HCT116 (cell line): ENCODE measurements at regions not wholly inside any gene's neighbourhood (a gene's known extent, or its start where the extent isn't known, plus 50 kb on each side); places are given as distances from the start of the nearest gene placed in this dataset.

Source experiments
- ATAC-seq: fragments of 200-7000 bp; cut with Tn5 transposase; 2 replicates; pipeline ENCODE4 v1.9.1; 2020; ENCODE audit warnings: mild to moderate bottlenecking, moderate library complexity
- BruUV-seq: library from RNA; stranded (reverse); fragments of 400-500 nt; replicated peaks from 2 replicates; lab custom pipeline; 2021; lab: Mats Ljungman, UMichigan
- CTCF ChIA-PET: fragments of 300-600 bp; sonication (Branson Sonifier 250); formaldehyde crosslinking; loops from one replicate; lab custom pipeline; 2021; ENCODE audit warnings: antibody characterized with exemption; lab: Charles Lee
- POLR2A ChIA-PET: fragments of 300-600, 350-600 bp; sonication (Branson Sonifier 250); formaldehyde crosslinking; loops from one replicate; lab custom pipeline; 2021; ENCODE audit warnings: antibody characterized with exemption; lab: Charles Lee
- RAD21 ChIA-PET, 2 experiments: fragments of 300-600 bp; sonication (Branson Sonifier 250); formaldehyde crosslinking; loops; one replicate each; lab custom pipeline; 2023; ENCODE audit warnings: low total read pairs in 2 of 2; ENCODE audit not compliant: uncharacterized antibody in 2 of 2, unreplicated experiment in 2 of 2, low non-redundant PET in 1 of 2; lab: Charles Lee
- DNase-seq: peaks from one replicate; pipeline ENCODE4 v3.0.0-alpha.2; 2010; ENCODE audit warnings: low read depth, low spot score
- H2AFZ ChIP-seq: fragments of 200-600 bp; shearing (Covaris generic), sonication (generic); 2 replicates; pipeline ENCODE4 v1.6.1; 2017; ENCODE audit warnings: low read depth, mixed run types, mixed read lengths, antibody characterized with exemption, low read length; ENCODE audit not compliant: poor library complexity, severe bottlenecking
- H3K27ac ChIP-seq: 2 replicates; pipeline ENCODE4 v1.5.1; 2012; ENCODE audit warnings: low read depth, low read length
- H3K27me3 ChIP-seq: fragments of 200-600 bp; sonication (generic); 2 replicates; pipeline ENCODE4 v1.6.1; 2016; ENCODE audit warnings: mixed run types, low read length, mixed read lengths; ENCODE audit not compliant: insufficient read depth
- H3K36me3 ChIP-seq, 2 experiments: fragments of 200-500 bp in 1 of 2; fragments of 200-600 bp in 1 of 2; sonication (Bioruptor generic) in 1 of 2; sonication (generic) in 1 of 2; 2 replicates each; pipeline versions ENCODE4 v1.5.1 to v1.6.1; 2014 to 2016; ENCODE audit warnings: low read length in 2 of 2, inconsistent platforms in 1 of 2, mixed read lengths in 1 of 2, mixed run types in 1 of 2; ENCODE audit not compliant: insufficient read depth in 2 of 2, control insufficient read depth in 1 of 2
- H3K4me1 ChIP-seq, 2 experiments: fragments of 200-600 bp in 1 of 2; sonication (generic) in 1 of 2; 2 replicates each; pipeline versions ENCODE4 v1.5.1 to v1.6.1; 2012 to 2017; ENCODE audit warnings: low read length in 2 of 2, inconsistent platforms in 1 of 2, mild to moderate bottlenecking in 1 of 2, mixed read lengths in 1 of 2, mixed run types in 1 of 2, moderate library complexity in 1 of 2; ENCODE audit not compliant: insufficient read depth in 2 of 2, control insufficient read depth in 1 of 2
- H3K4me2 ChIP-seq: fragments of 200-600 bp; sonication (generic); 2 replicates; pipeline ENCODE4 v1.6.1; 2017; ENCODE audit warnings: mixed run types, low read length, mixed read lengths
- H3K4me3 ChIP-seq, 2 experiments: fragments of 200-600 bp in 1 of 2; sonication (generic) in 1 of 2; replicated peaks in 1 of 2; 2 replicates each; pipeline ENCODE4 v1.5.1; 2011 to 2016; ENCODE audit warnings: low read length in 2 of 2, control low read depth in 1 of 2, low read depth in 1 of 2, mild to moderate bottlenecking in 1 of 2, mixed read lengths in 1 of 2, mixed run types in 1 of 2
- H3K79me2 ChIP-seq: fragments of 200-600 bp; sonication (generic); 2 replicates; pipeline ENCODE4 v1.6.1; 2017; ENCODE audit warnings: mild to moderate bottlenecking, mixed run types, low read length, moderate library complexity, mixed read lengths; ENCODE audit not compliant: insufficient read depth
- H3K9ac ChIP-seq: fragments of 200-600 bp; sonication (generic); 2 replicates; pipeline ENCODE4 v1.6.1; 2016; ENCODE audit warnings: low read length, mixed read lengths
- H3K9me2 ChIP-seq: fragments of 200-600 bp; sonication (generic), shearing (Covaris generic); 2 replicates; pipeline ENCODE4 v1.6.1; 2017; ENCODE audit warnings: mixed run types, mild to moderate bottlenecking, moderate library complexity; ENCODE audit not compliant: insufficient read depth
- H3K9me3 ChIP-seq, 2 experiments: fragments of 200-500 bp in 1 of 2; fragments of 200-600 bp in 1 of 2; sonication (Bioruptor generic) in 1 of 2; sonication (generic) in 1 of 2; 2 replicates each; pipeline ENCODE4 v1.6.1; 2014 to 2017; ENCODE audit warnings: low read length in 2 of 2, mixed read lengths in 2 of 2, inconsistent platforms in 1 of 2, low read depth in 1 of 2, mild to moderate bottlenecking in 1 of 2, mixed run types in 1 of 2, moderate library complexity in 1 of 2; ENCODE audit not compliant: control insufficient read depth in 1 of 2, insufficient read depth in 1 of 2
- H4K20me1 ChIP-seq: fragments of 200-600 bp; sonication (generic), shearing (Covaris generic); 2 replicates; pipeline ENCODE4 v1.6.1; 2017; ENCODE audit warnings: mixed run types, mild to moderate bottlenecking, moderate library complexity; ENCODE audit not compliant: insufficient read depth
- RAD21 ChIP-seq: IDR thresholded peaks from 2 replicates; pipeline ENCODE4 v1.6.1; 2012; ENCODE audit warnings: low read depth, mild to moderate bottlenecking
- SP1 ChIP-seq: IDR thresholded peaks from 2 replicates; pipeline ENCODE4 v1.6.1; 2012; ENCODE audit warnings: low read depth
- intact Hi-C: fragments of 100-400 bp; cut with micrococcal nuclease; formaldehyde crosslinking; loops from 2 replicates; pipeline ENCODE4 v1.10.0; 2022
- TF ChIP-seq, protein P1 (sequence below): IDR thresholded peaks from 2 replicates; pipeline ENCODE4 v1.6.1; 2011; ENCODE audit warnings: mild to moderate bottlenecking, low read length, moderate library complexity; ENCODE audit not compliant: insufficient replicate concordance; ENCODE audit errors: extremely low read depth
- TF ChIP-seq, protein P2 (sequence below): IDR thresholded peaks from 2 replicates; pipeline ENCODE4 v1.6.1; 2012; ENCODE audit warnings: low read depth

DNA sequence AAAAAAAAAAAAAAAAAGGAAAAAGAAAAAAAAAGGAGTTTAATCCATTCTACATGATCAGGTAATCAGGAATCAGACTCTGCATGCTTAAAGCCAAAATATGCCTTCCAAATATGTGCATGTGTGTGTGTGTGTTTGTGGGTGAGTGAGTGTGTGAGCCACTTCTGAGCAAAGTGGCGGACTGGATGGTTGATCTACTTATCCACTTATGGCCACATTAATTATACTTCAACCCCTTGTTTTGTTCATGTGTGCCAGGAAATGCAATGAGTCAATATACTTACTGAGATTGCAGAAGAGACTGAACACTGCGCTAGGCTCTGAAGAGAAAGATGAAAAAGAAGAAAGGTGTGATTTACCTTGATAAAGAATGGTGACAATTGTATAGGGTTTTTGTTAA, 586.5 kb upstream of the NXPH2 start:
- Histone ChIP-seq H3K9me3 (no peaks in the 10 kb centered on the region), H3K27me3 (no peaks in the 10 kb centered on the region), H3K36me3 (no peaks in the 10 kb centered on the region), H3K79me2 (no peaks in the 10 kb centered on the region), H3K4me1 (no peaks in the 10 kb centered on the region), H3K4me3 (no peak overlapping the region), H3K9me2 (no peaks in the 10 kb centered on the region), H3K27ac (no peak overlapping the region), H3K9ac (no peak overlapping the region), H3K4me2 (no peak overlapping the region), H4K20me1 (no peaks in the 10 kb centered on the region), H2AFZ (no peak overlapping the region)
- no peak for ATAC-seq
- no TSS peak for BruUV-seq
- no peak for DNase-seq
- RAD21 ChIA-PET: no interaction called here
- intact Hi-C loops: no loop called here
- TF ChIP-seq SP1 (no peak), RAD21 (no peak)
- TF ChIP-seq, protein P1, sequence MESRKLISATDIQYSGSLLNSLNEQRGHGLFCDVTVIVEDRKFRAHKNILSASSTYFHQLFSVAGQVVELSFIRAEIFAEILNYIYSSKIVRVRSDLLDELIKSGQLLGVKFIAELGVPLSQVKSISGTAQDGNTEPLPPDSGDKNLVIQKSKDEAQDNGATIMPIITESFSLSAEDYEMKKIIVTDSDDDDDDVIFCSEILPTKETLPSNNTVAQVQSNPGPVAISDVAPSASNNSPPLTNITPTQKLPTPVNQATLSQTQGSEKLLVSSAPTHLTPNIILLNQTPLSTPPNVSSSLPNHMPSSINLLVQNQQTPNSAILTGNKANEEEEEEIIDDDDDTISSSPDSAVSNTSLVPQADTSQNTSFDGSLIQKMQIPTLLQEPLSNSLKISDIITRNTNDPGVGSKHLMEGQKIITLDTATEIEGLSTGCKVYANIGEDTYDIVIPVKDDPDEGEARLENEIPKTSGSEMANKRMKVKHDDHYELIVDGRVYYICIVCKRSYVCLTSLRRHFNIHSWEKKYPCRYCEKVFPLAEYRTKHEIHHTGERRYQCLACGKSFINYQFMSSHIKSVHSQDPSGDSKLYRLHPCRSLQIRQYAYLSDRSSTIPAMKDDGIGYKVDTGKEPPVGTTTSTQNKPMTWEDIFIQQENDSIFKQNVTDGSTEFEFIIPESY: no peak
- TF ChIP-seq, protein P2, sequence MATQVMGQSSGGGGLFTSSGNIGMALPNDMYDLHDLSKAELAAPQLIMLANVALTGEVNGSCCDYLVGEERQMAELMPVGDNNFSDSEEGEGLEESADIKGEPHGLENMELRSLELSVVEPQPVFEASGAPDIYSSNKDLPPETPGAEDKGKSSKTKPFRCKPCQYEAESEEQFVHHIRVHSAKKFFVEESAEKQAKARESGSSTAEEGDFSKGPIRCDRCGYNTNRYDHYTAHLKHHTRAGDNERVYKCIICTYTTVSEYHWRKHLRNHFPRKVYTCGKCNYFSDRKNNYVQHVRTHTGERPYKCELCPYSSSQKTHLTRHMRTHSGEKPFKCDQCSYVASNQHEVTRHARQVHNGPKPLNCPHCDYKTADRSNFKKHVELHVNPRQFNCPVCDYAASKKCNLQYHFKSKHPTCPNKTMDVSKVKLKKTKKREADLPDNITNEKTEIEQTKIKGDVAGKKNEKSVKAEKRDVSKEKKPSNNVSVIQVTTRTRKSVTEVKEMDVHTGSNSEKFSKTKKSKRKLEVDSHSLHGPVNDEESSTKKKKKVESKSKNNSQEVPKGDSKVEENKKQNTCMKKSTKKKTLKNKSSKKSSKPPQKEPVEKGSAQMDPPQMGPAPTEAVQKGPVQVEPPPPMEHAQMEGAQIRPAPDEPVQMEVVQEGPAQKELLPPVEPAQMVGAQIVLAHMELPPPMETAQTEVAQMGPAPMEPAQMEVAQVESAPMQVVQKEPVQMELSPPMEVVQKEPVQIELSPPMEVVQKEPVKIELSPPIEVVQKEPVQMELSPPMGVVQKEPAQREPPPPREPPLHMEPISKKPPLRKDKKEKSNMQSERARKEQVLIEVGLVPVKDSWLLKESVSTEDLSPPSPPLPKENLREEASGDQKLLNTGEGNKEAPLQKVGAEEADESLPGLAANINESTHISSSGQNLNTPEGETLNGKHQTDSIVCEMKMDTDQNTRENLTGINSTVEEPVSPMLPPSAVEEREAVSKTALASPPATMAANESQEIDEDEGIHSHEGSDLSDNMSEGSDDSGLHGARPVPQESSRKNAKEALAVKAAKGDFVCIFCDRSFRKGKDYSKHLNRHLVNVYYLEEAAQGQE: no peak
- CTCF ChIA-PET: no interaction called here
- POLR2A ChIA-PET: no interaction called here
